ENCODE measurements at regions not wholly inside any gene's neighbourhood (a gene's known extent, or its start where the extent isn't known, plus 50 kb on each side); places are given as distances from the start of the nearest gene placed in this dataset.

DNA sequence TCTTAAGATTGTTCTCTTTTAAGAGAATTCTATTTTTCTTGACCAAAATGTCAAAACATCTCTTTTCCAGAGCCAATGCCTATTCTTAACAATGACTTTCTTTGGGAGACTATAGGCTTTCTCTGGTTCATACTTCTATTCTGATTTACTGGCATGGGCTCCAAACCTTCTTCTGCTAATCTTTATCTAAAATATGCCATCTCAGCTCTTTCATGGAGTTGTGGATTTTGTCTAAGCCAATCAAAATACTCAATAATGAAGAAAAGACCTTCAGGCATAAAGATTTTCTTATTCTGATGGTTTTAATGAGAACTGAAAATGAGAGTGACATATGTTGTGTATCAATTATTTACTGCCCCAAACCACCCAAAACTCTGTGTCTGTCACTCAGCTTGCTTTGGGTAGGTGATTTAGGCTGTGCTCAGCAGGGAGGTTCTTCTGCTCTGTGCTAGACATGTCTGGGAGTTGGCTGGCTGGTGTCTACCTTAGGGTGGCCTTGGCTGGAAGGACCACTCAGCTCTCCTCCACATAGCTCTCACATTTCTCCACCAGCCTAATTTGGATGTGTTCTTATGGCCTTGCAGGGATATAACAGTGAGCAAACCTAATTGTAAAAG, 270.8 kb downstream of the PRDM2 start (continued):
- TF ChIP-seq, protein P1, sequence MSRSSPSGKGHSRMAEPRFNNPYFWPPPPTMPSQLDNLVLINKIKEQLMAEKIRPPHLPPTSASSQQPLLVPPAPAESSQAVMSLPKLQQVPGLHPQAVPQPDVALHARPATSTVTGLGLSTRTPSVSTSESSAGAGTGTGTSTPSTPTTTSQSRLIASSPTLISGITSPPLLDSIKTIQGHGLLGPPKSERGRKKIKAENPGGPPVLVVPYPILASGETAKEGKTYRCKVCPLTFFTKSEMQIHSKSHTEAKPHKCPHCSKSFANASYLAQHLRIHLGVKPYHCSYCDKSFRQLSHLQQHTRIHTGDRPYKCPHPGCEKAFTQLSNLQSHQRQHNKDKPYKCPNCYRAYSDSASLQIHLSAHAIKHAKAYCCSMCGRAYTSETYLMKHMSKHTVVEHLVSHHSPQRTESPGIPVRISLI (CRISPR knock-in tag; IDR thresholded peaks at IDR 0.05; ENCODE audit: borderline replicate concordance), result no peak
- no peak for TF ChIP-seq HMG20B (CRISPR knock-in tag; conservative IDR thresholded peaks at IDR 0.05)

DNA sequence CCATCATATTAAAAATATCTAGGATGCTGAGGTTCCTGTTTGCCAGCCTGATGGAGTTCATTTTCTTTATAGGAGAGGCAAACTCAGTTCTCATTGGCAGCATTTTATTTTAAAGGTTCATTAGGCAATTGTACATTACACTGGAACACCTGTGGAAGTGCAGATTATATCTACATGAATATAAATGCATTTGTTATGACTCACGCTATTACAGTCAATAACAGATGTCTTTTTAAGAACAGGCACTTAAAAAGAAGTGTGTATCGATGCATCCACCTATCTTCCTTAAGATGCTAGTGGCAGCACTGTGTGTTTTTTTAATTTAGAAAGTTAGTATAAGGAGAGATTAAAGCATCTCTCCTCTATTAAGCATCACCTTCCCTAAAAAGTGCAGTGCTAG, 276.5 kb downstream of the PRDM2 start:
- no peaks in the 10 kb centered on the region for H4K20me1 ChIP-seq (ENCODE audit: insufficient read depth, low read length)
- H3K79me2 ChIP-seq (ENCODE audit: insufficient read depth, low read length), result no peaks in the 10 kb centered on the region
- BruUV-seq (replicated peaks), result no TSS peak
- CTCF ChIA-PET (ENCODE audit: low intra/inter-chr PET ratio, low total read pairs), result no interaction called here
- 2% methylated on average over 2 of the region's 2 CpGs for WGBS (ENCODE audit: low lambda C conversion rate)
- no peak overlapping the region for H3K27ac ChIP-seq (ENCODE audit: extremely low read length, insufficient read depth, low read length)
- H3K9ac ChIP-seq (ENCODE audit: insufficient read depth, low read depth, low read length), result no peak overlapping the region
- TF ChIP-seq RNF2 (conservative IDR thresholded peaks at IDR 0.05; ENCODE audit: low read depth), result no peak
- TF ChIP-seq, protein P2, sequence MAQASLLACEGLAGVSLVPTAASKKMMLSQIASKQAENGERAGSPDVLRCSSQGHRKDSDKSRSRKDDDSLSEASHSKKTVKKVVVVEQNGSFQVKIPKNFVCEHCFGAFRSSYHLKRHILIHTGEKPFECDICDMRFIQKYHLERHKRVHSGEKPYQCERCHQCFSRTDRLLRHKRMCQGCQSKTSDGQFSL (CRISPR knock-in tag; IDR thresholded peaks at IDR 0.05), result no peak
- no peak for TF ChIP-seq SMARCC2 (IDR thresholded peaks at IDR 0.05)
- TF ChIP-seq ZNF101 (CRISPR knock-in tag; IDR thresholded peaks at IDR 0.05; ENCODE audit: borderline replicate concordance, low read depth), result no peak
- TF ChIP-seq ZNF7 (CRISPR knock-in tag; IDR thresholded peaks at IDR 0.05), result no peak
- TF ChIP-seq ZNF788 (CRISPR knock-in tag; IDR thresholded peaks at IDR 0.05; ENCODE audit: borderline replicate concordance), result no peak
- no peak for TF ChIP-seq MED13 (CRISPR knock-in tag; IDR thresholded peaks at IDR 0.05)
- no peak for TF ChIP-seq ZNF12 (CRISPR knock-in tag; IDR thresholded peaks at IDR 0.05)
- no peak for TF ChIP-seq ZEB1 (IDR thresholded peaks at IDR 0.05; ENCODE audit: insufficient replicate concordance, low read depth)
- no peak for TF ChIP-seq ZMYM3 (CRISPR knock-in tag; IDR thresholded peaks at IDR 0.05)
- no peak for TF ChIP-seq FLYWCH1 (CRISPR knock-in tag; IDR thresholded peaks at IDR 0.05)
- no peak for TF ChIP-seq SMYD3 (CRISPR knock-in tag; IDR thresholded peaks at IDR 0.05)
- TF ChIP-seq, protein P3, sequence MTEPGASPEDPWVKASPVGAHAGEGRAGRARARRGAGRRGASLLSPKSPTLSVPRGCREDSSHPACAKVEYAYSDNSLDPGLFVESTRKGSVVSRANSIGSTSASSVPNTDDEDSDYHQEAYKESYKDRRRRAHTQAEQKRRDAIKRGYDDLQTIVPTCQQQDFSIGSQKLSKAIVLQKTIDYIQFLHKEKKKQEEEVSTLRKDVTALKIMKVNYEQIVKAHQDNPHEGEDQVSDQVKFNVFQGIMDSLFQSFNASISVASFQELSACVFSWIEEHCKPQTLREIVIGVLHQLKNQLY (CRISPR knock-in tag; IDR thresholded peaks at IDR 0.05), result no peak
- TF ChIP-seq ZNF234 (CRISPR knock-in tag; conservative IDR thresholded peaks at IDR 0.05), result no peak
- no peak overlapping the region for H2AFZ ChIP-seq (ENCODE audit: low read length)
- FAIRE-seq (no peak), DNase-seq (ENCODE audit: low spot score) (no peak), ATAC-seq (no peak)
- H3K27me3 ChIP-seq (ENCODE audit: control insufficient read depth in 1 of 2, insufficient read depth in 2 of 2, low read length in 2 of 2), result no peaks in the 10 kb centered on the region; a peak in 1 of 5 replicates
- H3K4me3 ChIP-seq (replicated peaks in 1 of 3; ENCODE audit: insufficient read depth in 1 of 3, low read depth in 2 of 3, low read length in 3 of 3), result no peak overlapping the region
- no peaks in the 10 kb centered on the region for H3K36me3 ChIP-seq (replicated peaks in 1 of 2; ENCODE audit: control insufficient read depth in 1 of 2, insufficient read depth in 2 of 2, low read length in 2 of 2)
- H3K9me3 ChIP-seq (ENCODE audit: low read length), result peaks cover 4% of the 10 kb centered on the region
- POLR2A ChIA-PET, result no interaction called here
- in situ Hi-C loops (cut with HindIII; ENCODE audit: extremely low pct_ligation_motif_present, low pct_unique_long_range_greater_than_20kb) (no loop called here), intact Hi-C loops (cut with micrococcal nuclease; ENCODE audit: unreplicated experiment) (no loop called here)
- H3K4me2 ChIP-seq (ENCODE audit: low read depth, low read length), result no peak overlapping the region
- no peaks in the 10 kb centered on the region for H3K4me1 ChIP-seq (ENCODE audit: insufficient read depth, low read length)
